Cardiac fibroblast (primary cell): ENCODE measurements at regions not wholly inside any gene's neighbourhood (a gene's known extent, or its start where the extent isn't known, plus 50 kb on each side); places are given as distances from the start of the nearest gene placed in this dataset.

Source experiments
- DNase-seq, 2 donors: peaks; one replicate each; pipeline versions ENCODE4 v3.0.0 to v3.0.0-alpha.2; 2010; ENCODE audit warnings: low read depth in 2 of 2
- H3K4me3 ChIP-seq, 2 donors: replicated peaks in 1 of 2; 1 replicate in 1 of 2; 2 replicates in 1 of 2; pipeline ENCODE4 v1.5.1; 2011; ENCODE audit warnings: low read depth in 2 of 2, low read length in 2 of 2, mild to moderate bottlenecking in 2 of 2, moderate library complexity in 1 of 2
- CTCF ChIP-seq: IDR thresholded peaks from one replicate; pipeline ENCODE4 v1.5.1; 2011; ENCODE audit warnings: low read depth, mild to moderate bottlenecking, low read length, inconsistent platforms

GRCh38 chr6:93105907-93106306 is 313.5 kb downstream of the EPHA7 start:
- TF ChIP-seq CTCF: no peak
- no peak for DNase-seq
- no peak overlapping the region for H3K4me3 ChIP-seq

GRCh38 chr6:93105017-93105416 is 314.3 kb downstream of the EPHA7 start:
- H3K4me3 ChIP-seq: no peak overlapping the region
- TF ChIP-seq CTCF: no peak

GRCh38 chr6:93104195-93104817 is 315.1 kb downstream of the EPHA7 start:
- TF ChIP-seq CTCF: no peak
- DNase-seq: no peak
- no peak overlapping the region for H3K4me3 ChIP-seq

More at GRCh38 chr6:93105017-93105416, 314.3 kb downstream of the EPHA7 start:
- DNase-seq: peak; percentile 8 to 26

- DNase-seq: no peak
- TF ChIP-seq CTCF: no peak
- H3K4me3 ChIP-seq: no peak overlapping the region
Measured at GRCh38 chr6:93088621-93089501, 330.5 kb downstream of the EPHA7 start.

- H3K4me3 ChIP-seq: no peak overlapping the region
- no peak for DNase-seq
- TF ChIP-seq CTCF: no peak
Measured at GRCh38 chr6:93087606-93088005, 331.8 kb downstream of the EPHA7 start.

GRCh38 chr6:93086351-93086750 is 333.0 kb downstream of the EPHA7 start:
- no peak for TF ChIP-seq CTCF
- no peak for DNase-seq
- H3K4me3 ChIP-seq: no peak overlapping the region
